Choroid plexus epithelial cell (primary cell): ENCODE measurements at regions not wholly inside any gene's neighbourhood (a gene's known extent, or its start where the extent isn't known, plus 50 kb on each side); places are given as distances from the start of the nearest gene placed in this dataset.

Source experiments
- DNase-seq: peaks from one replicate; pipeline ENCODE4 v3.0.0-alpha.2; 2010; ENCODE audit warnings: low read depth
- H3K4me3 ChIP-seq: 2 replicates; pipeline ENCODE4 v1.5.1; 2011; ENCODE audit warnings: low read depth, mild to moderate bottlenecking, control low read depth, low read length, moderate library complexity
- CTCF ChIP-seq: conservative IDR thresholded peaks from 2 replicates; pipeline ENCODE4 v1.5.1; 2011; ENCODE audit warnings: low read depth, mild to moderate bottlenecking, control low read depth, inconsistent platforms, low read length, moderate library complexity

GRCh38 chr16:52257534-52257933, 289.4 kb downstream of the TOX3 start:
- no peak for TF ChIP-seq CTCF
- no peak for DNase-seq
- H3K4me3 ChIP-seq: no peak overlapping the region

GRCh38 chr16:52256310-52257078, 290.4 kb downstream of the TOX3 start:
- H3K4me3 ChIP-seq: no peak overlapping the region
- no peak for TF ChIP-seq CTCF
- no peak for DNase-seq

GRCh38 chr16:52254746-52255145, 292.2 kb downstream of the TOX3 start:
- TF ChIP-seq CTCF: no peak
- H3K4me3 ChIP-seq: no peak overlapping the region
- DNase-seq: no peak

GRCh38 chr16:52252680-52253079, 294.3 kb downstream of the TOX3 start:
- DNase-seq: no peak
- TF ChIP-seq CTCF: no peak
- H3K4me3 ChIP-seq: no peak overlapping the region

- no peak for DNase-seq
- no peak for TF ChIP-seq CTCF
- H3K4me3 ChIP-seq: no peak overlapping the region
These were observed 295.4 kb downstream of the TOX3 start for GRCh38 chr16:52251495-52251894.

- TF ChIP-seq CTCF: no peak
- H3K4me3 ChIP-seq: no peak overlapping the region
- DNase-seq: no peak
These were observed 299.2 kb downstream of the TOX3 start for GRCh38 chr16:52247737-52248136.

- DNase-seq: no peak
- no peak for TF ChIP-seq CTCF
- H3K4me3 ChIP-seq: no peak overlapping the region
These were observed 308.2 kb downstream of the TOX3 start for GRCh38 chr16:52238710-52239109.
